Suprapubic skin (tissue), 3 donors: ENCODE measurements at regions not wholly inside any gene's neighbourhood (a gene's known extent, or its start where the extent isn't known, plus 50 kb on each side); places are given as distances from the start of the nearest gene placed in this dataset.

ENCODE experiments used
- POLR2A ChIP-seq, 2 donors: fragments of 450-650 bp; IDR thresholded peaks; one replicate each; pipeline ENCODE4 v1.6.1; 2017; ENCODE audit warnings: antibody characterized with exemption in 2 of 2, mild to moderate bottlenecking in 2 of 2, moderate library complexity in 2 of 2
- TF ChIP-seq, protein P1 (sequence below), 2 donors: fragments of 200-600 bp in 1 of 2; fragments of 450-650 bp in 1 of 2; sonication (generic) in 1 of 2; IDR thresholded peaks; one replicate each; pipeline ENCODE4 v1.5.1; 2016 to 2019; ENCODE audit warnings: antibody characterized with exemption in 2 of 2, mild to moderate bottlenecking in 1 of 2, moderate library complexity in 1 of 2

GRCh38 chr22:23409976-23410375 is 170.1 kb downstream of the IGLL1 start:
- TF ChIP-seq, protein P1, sequence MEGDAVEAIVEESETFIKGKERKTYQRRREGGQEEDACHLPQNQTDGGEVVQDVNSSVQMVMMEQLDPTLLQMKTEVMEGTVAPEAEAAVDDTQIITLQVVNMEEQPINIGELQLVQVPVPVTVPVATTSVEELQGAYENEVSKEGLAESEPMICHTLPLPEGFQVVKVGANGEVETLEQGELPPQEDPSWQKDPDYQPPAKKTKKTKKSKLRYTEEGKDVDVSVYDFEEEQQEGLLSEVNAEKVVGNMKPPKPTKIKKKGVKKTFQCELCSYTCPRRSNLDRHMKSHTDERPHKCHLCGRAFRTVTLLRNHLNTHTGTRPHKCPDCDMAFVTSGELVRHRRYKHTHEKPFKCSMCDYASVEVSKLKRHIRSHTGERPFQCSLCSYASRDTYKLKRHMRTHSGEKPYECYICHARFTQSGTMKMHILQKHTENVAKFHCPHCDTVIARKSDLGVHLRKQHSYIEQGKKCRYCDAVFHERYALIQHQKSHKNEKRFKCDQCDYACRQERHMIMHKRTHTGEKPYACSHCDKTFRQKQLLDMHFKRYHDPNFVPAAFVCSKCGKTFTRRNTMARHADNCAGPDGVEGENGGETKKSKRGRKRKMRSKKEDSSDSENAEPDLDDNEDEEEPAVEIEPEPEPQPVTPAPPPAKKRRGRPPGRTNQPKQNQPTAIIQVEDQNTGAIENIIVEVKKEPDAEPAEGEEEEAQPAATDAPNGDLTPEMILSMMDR (IDR thresholded peaks at IDR 0.05), result no peak
- no peak for TF ChIP-seq POLR2A (IDR thresholded peaks at IDR 0.05)
